ES-I3 (cell line): ENCODE measurements at regions not wholly inside any gene's neighbourhood (a gene's known extent, or its start where the extent isn't known, plus 50 kb on each side); places are given as distances from the start of the nearest gene placed in this dataset.

Experiments used
- H3K36me3 ChIP-seq: 2 replicates; pipeline ENCODE4 v1.6.1; 2013; ENCODE audit warnings: mild to moderate bottlenecking, low read length, control low read depth, moderate library complexity; ENCODE audit not compliant: insufficient read depth
- H3K4me1 ChIP-seq: 2 replicates; pipeline ENCODE4 v1.6.1; 2013; ENCODE audit warnings: mild to moderate bottlenecking, control low read depth, low read length; ENCODE audit not compliant: insufficient read depth
- H3K9ac ChIP-seq: 2 replicates; pipeline ENCODE4 v1.6.1; 2013; ENCODE audit warnings: low read depth, mild to moderate bottlenecking, low read length, moderate library complexity
- H3K9me3 ChIP-seq: 2 replicates; pipeline ENCODE4 v1.6.1; 2013; ENCODE audit warnings: mild to moderate bottlenecking, low read length, moderate library complexity; ENCODE audit not compliant: control insufficient read depth, insufficient read depth

DNA sequence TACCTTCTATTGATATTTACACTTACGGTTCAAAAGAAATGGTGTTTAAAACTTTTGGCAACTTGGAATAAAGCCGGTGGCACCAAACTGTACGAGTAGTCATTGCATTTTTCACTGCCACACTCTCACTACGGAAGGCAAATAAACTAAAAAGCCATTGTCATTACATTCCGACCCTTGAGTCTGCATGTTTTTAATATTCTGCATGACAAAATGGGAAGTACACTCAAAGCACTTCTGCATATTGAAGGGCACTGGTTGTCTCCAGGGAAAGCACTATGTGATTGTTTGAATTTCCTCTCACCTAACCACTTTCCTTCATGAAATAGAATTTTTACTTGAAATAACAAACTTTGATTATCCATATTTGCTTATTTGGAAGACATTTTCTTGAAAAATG is 426.3 kb downstream of the CETN3 start:
- Histone ChIP-seq H3K36me3 (no peaks in the 10 kb centered on the region), H3K4me1 (peaks cover 15% of the 10 kb centered on the region; the same call in 1 of the 2 replicates), H3K9ac (no peak overlapping the region), H3K9me3 (no peaks in the 10 kb centered on the region)

DNA sequence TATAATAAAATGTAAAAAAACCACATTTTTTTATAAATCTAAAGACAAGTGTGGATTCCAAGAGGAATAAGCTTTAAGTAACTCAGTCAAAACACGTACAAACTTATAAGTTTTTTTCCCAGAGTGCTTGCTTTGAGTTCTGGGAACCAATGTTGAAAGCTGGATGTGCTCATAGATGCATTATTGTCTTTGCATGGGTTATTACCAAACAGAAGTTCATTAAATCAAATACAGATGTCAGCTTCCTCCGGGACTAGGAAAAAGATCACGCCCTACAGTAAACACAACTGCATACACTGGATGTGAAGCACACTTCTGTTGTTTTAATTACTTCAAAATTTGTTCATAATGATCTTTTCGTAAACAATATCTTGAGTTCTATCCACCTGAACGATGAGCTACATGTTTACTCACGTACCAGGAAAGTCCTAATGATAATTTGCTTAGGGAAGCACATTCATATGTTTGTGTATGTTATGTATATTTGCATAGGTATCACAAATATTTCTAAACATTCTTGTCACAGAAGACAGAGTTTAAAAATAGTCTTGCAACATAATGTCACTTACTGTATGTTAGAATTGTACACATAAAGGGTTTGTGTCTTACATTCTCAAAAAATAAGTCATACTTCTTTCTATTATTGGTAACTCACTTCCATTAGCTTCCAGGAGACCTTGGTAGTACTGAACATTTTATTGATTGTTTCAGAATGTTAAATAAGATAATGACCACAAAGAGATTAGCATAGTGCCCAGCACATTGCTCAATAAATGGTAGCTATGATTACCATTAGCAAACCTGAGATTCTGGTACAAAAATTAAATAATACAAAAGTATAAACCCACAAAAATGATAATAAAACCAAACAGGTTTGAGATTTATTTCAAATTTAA is 427.4 kb downstream of the CETN3 start:
- no peaks in the 10 kb centered on the region for H3K36me3 ChIP-seq
- no peaks in the 10 kb centered on the region for H3K9me3 ChIP-seq
- H3K4me1 ChIP-seq = peaks cover 8% of the 10 kb centered on the region; the same call in 1 of the 2 replicates
- no peak overlapping the region for H3K9ac ChIP-seq

DNA sequence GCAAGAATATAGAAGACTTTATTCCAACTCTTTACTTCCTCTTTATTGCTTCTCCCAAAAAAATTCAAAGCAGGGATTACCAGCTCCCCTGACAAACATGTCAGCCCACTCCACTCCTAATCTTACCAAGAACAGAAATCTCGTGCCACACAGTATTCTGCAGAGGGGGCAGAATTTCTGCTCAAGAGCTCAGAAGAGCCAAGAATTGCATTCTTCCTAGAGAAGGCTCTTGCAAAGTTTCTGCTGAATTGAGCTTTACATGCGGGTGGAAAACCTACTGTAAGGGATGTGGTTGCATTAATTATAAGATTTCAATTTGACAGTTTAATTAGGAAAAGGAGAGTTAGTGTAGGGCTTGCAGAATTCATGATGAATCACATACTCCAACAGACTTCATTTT is 428.5 kb downstream of the CETN3 start:
- H3K36me3 ChIP-seq = no peaks in the 10 kb centered on the region
- H3K9me3 ChIP-seq = no peaks in the 10 kb centered on the region
- H3K4me1 ChIP-seq = peaks cover 8% of the 10 kb centered on the region; the same call in 1 of the 2 replicates
- H3K9ac ChIP-seq = no peak overlapping the region

GRCh38 chr5:89973516-89973915 is 436.0 kb downstream of the CETN3 start:
- Histone ChIP-seq H3K9ac (no peak overlapping the region), H3K4me1 (no peaks in the 10 kb centered on the region), H3K36me3 (no peaks in the 10 kb centered on the region), H3K9me3 (no peaks in the 10 kb centered on the region; the same call in 1 of the 2 replicates)

DNA sequence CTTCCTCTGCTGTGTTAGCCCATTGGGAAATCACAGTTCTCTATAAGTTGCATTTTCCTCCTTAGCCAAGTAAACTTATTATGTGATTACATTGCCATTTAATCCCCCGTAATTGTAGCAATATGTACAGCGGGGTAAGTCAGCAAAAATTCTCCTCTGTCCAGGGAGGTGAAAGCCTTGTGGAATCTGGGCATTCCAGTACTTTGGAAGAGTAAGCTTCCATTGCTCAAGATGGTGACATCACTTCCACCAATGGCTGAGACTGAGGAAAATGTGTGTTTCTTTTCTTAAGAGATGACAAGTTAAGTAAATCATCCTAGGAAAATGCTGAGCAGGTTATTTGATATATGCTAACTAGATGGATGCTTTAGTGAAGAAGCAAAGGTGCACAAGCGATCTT is 436.7 kb downstream of the CETN3 start:
- Histone ChIP-seq H3K4me1 (no peaks in the 10 kb centered on the region), H3K9me3 (no peaks in the 10 kb centered on the region; the same call in 1 of the 2 replicates), H3K9ac (no peak overlapping the region), H3K36me3 (no peaks in the 10 kb centered on the region)

- Histone ChIP-seq H3K9ac (no peak overlapping the region), H3K36me3 (no peaks in the 10 kb centered on the region), H3K9me3 (no peaks in the 10 kb centered on the region; the same call in 1 of the 2 replicates), H3K4me1 (no peaks in the 10 kb centered on the region)
Observed at GRCh38 chr5:89968958-89969381, 440.6 kb downstream of the CETN3 start.

GRCh38 chr5:89967771-89968444 is 441.6 kb downstream of the CETN3 start:
- Histone ChIP-seq H3K9me3 (no peaks in the 10 kb centered on the region), H3K36me3 (no peaks in the 10 kb centered on the region), H3K4me1 (no peaks in the 10 kb centered on the region), H3K9ac (no peak overlapping the region)

DNA sequence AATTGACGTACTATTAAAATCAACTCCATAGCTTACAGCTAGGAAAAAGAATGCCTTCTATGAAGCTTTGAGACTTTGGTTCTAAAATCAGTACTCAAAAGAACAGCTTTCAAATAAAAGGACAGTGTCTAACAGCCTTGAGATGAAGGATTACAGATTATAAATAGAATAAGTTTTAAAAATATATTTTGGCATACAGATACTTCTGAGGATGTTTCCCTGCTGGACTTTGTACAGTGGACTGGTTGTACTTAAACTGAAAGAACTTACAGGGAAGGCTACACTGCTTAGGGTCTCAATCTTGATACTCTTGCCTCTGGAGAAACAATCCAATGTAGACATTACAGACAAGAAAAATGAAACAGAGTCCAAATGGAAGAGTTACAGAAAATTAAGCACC is 452.7 kb downstream of the CETN3 start:
- no peaks in the 10 kb centered on the region for H3K36me3 ChIP-seq
- H3K4me1 ChIP-seq = peaks cover 5% of the 10 kb centered on the region; the same call in 1 of the 2 replicates

DNA sequence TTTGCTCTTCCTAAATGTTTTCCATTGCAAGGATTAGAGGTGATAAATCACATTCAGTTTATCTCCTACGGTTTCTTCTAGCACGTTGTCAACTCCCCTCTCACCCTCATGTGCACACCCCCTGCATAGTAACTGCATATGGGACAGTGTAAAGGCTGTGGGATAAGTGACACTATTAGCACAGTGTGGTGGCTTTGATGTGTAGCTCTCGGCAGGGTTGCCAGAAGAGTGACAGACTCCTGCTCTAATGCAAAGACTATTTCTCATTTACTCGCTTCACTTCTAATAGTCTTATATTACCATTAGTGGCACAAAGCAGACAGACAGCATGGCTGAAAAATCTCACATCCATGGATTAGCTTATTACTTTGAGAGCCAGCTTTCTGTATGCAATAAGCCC is 454.6 kb downstream of the CETN3 start:
- Histone ChIP-seq H3K9me3 (no peaks in the 10 kb centered on the region), H3K4me1 (peaks cover 9% of the 10 kb centered on the region; the same call in 1 of the 2 replicates), H3K36me3 (no peaks in the 10 kb centered on the region), H3K9ac (no peak overlapping the region)

More for the DNA sequence above, 452.7 kb downstream of the CETN3 start:
- no peaks in the 10 kb centered on the region for H3K9me3 ChIP-seq
- H3K9ac ChIP-seq = no peak overlapping the region

DNA sequence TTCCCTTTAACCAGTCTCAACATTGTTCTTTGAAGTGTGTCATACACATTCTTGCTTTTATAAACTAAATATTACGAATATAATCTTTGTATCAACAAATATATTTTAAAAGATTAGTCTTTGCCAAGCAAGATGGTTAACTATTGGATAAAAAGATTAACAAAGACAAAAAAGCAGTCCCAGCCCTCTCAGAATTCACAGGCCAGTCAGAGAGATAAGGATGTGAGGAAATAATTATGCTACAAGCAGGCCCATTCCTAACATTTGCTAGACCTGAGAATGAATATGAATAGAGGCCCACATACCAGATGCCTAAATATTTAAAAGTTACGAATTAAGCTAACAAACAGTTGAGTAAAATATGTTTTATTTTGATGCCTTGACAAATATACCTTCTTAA is 457.7 kb downstream of the CETN3 start:
- Histone ChIP-seq H3K9me3 (no peaks in the 10 kb centered on the region), H3K4me1 (peaks cover 9% of the 10 kb centered on the region; the same call in 1 of the 2 replicates), H3K9ac (no peak overlapping the region), H3K36me3 (no peaks in the 10 kb centered on the region)

- Histone ChIP-seq H3K4me1 (peaks cover 9% of the 10 kb centered on the region; the same call in 1 of the 2 replicates), H3K9ac (no peak overlapping the region), H3K36me3 (no peaks in the 10 kb centered on the region), H3K9me3 (no peaks in the 10 kb centered on the region)
Observed at GRCh38 chr5:89950234-89950633, 459.3 kb downstream of the CETN3 start.

GRCh38 chr5:89948977-89949376 is 460.6 kb downstream of the CETN3 start:
- no peaks in the 10 kb centered on the region for H3K9me3 ChIP-seq
- H3K9ac ChIP-seq = no peak overlapping the region
- H3K4me1 ChIP-seq = peaks cover 9% of the 10 kb centered on the region; the same call in 1 of the 2 replicates
- H3K36me3 ChIP-seq = no peaks in the 10 kb centered on the region

- H3K4me1 ChIP-seq = peaks cover 11% of the 10 kb centered on the region; the same call in 1 of the 2 replicates
- H3K9ac ChIP-seq = no peak overlapping the region
- no peaks in the 10 kb centered on the region for H3K36me3 ChIP-seq
- H3K9me3 ChIP-seq = no peaks in the 10 kb centered on the region
Observed at GRCh38 chr5:89946916-89947315, 462.6 kb downstream of the CETN3 start.

DNA sequence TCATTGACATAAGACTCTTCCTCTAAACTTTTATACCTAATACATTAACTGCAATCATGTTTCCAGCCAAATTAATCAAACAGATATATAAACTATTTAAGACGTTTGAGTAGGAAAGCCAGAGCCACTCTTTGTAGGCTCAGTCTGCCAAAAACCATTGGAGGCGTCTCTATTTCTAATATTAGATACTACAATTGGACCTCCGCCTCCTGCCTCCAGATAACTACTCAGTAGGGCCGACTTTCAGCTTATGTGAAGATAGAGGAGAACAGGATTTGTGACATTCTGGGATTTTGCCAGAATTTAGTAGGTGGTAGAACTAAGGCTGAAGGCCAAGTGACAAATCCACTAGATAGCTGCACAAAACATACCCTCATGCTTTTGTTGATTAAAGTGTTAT is 463.0 kb downstream of the CETN3 start:
- Histone ChIP-seq H3K4me1 (peaks cover 7% of the 10 kb centered on the region; the same call in 1 of the 2 replicates), H3K9me3 (no peaks in the 10 kb centered on the region), H3K36me3 (no peaks in the 10 kb centered on the region), H3K9ac (no peak overlapping the region)
